Hippocampal formation (tissue), 2 donors: ENCODE measurements at regions not wholly inside any gene's neighbourhood (a gene's known extent, or its start where the extent isn't known, plus 50 kb on each side); places are given as distances from the start of the nearest gene placed in this dataset.

Experiments
- DNase-seq, 2 donors: peaks; one replicate each; lab custom pipeline; 2025; lab: John Stamatoyannopoulos, UW

DNA sequence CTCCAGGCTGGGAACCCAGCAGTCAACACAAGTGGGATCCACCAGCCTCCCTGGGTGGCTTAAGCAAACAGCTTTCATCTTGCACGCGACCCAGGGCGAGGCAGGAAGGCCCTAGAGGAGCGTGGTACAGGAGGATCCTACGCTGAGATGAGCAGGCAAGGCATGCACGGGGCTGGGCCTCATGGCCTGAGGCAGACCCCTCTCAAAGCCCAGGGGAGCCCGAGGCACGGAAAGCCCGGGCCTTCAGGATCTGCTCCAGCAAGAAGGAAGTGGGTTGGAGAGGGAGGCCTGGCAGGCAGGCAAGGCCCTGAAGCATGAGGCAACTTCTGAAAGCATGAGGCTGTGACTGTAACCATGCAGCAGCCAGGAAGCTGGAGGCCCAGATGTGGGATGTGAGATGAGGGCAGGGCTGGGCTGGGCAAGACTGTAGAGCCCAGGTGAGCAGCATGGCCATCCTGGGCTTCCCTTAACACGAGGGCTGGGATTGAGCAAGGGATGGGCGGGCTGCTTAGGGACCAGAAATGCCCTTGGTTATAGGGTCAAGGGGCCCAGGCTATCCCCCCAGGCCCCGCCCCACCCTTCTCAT is 338.7 kb downstream of the C16orf95 start:
- no peak for DNase-seq

DNA sequence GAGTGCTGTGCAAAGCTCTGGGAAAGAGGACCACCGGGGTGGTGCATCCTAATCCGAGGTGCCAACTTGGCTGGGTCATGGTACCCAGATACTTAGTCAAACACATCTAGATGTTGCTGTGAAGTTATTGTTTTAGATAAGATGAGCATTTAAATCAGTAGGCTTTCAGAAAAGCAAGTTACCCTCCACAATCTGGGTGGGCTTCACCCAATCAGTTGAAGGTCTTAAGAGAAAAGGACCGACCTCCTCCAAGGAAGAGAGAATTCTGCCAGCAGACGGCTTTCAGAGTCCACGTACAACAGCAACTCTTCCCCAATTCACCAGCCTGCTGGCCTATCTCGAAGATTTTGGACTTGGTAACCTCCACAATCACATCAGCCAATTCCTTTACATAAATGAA is 338.1 kb downstream of the C16orf95 start:
- no peak for DNase-seq

DNA sequence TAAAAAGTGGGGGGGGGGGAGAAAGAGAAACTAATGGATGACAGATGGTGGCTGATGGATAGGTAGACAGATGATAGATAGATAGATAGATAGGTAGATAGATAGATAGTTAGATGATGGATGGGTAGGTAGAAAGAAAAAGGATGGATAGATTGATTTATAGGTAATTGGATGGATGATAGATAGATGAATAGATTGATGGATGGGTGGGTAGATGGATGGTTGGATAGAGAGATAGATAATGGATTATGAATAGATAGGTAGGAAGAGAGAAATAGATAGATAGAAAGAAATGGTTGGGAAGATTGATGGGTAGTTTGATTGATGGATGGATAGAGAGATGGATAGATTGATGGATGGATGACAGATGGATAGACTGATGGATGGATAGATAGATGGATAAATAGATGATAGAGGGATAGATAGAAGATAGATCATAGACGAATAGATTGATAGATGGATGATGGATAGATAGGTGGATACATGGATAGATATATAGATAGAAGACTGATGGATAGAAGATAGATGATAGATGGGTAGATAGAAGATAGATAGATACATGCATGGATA is 337.1 kb downstream of the C16orf95 start:
- DNase-seq: no peak

DNA sequence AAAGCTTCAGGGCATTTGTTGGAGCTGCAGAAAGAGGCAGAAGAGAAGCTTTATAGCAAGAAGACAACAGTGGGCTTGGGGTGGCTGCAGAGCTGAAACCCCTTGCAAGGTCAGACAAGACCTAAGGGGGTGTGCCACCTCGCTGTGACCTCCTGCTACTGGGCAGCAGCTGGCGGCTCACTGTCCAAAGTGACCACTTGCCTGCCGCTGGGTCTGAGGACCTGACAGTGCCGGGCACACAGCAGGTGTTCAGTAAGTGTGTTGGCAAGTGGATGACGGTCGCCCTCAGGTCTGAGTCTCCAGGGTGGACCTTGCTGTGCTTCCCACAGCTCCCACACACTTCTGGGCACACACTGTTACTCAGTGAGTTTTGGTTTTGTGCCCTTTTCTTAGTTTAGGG is 336.5 kb downstream of the C16orf95 start:
- no peak for DNase-seq

DNA sequence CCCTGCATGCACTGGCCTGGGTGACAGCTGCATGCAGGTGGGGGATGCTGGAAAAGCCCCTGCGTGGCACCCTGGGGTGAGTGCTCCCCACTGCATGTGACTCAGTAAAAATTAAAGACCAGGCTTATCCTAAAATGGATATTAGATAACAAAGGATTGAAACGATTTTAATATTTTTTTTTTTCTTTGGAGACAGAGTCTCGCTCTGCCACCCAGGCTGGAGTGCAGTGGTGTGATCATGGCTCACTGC is 334.9 kb downstream of the C16orf95 start:
- no peak for DNase-seq

DNA sequence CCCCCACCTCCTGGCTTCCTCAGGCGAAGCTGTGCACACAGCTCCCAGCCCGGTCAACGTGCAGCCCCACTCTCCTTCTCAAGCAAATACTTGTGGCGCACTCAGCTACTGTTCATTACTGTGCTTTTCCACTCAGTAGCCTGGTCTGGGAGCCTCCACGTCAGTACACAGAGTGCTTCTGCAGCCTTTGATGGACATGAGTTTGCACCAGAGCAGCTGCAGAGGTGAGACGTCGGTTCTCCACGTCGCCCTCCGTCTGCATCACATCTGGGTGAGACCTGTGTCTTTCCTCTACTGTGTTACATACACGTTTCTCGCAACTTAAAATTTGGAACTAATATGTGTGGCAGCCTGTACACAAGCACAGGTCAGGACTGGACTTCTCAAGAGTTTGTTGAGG is 334.3 kb downstream of the C16orf95 start:
- DNase-seq: no peak

DNA sequence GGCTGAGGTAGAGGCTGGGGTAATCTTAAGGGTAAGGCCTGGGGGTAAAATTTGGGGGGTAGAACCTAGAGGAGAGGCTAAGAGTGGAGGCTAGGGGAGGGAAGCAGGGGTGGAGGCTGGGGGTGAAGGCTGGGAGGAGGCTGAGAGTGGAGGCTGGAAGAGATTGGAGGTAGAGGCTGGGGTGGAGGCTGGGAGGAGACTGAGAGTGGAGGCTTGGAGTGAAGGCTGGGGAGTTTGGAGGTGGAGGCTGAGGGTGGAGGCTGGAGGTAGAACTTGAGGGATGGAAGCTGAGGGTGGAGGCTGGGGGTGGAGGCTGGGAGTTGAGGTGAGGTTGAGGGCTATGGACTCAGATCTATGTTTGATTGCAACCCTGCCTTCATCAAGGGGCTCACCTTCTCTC is 333.6 kb downstream of the C16orf95 start:
- DNase-seq: no peak

DNA sequence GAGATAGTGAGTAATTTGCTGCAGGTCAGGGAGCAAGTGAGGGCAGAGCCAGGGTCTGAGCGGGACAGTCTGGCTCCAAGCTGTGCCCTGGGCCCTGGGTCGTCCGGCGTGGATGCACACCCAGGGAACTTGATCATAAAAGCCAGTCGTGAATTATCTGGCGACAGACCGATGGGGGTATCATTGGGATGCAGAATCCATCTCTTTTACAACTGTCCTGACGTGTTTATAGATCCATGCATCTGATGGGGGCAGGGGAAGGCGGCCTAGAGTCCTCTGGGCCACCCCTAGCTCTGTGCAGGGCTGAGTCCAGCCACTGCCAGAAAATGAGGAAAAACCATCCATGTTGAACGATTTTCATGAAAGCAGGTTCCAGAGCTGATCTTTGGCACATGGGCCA is 332.8 kb downstream of the C16orf95 start:
- no peak for DNase-seq

DNA sequence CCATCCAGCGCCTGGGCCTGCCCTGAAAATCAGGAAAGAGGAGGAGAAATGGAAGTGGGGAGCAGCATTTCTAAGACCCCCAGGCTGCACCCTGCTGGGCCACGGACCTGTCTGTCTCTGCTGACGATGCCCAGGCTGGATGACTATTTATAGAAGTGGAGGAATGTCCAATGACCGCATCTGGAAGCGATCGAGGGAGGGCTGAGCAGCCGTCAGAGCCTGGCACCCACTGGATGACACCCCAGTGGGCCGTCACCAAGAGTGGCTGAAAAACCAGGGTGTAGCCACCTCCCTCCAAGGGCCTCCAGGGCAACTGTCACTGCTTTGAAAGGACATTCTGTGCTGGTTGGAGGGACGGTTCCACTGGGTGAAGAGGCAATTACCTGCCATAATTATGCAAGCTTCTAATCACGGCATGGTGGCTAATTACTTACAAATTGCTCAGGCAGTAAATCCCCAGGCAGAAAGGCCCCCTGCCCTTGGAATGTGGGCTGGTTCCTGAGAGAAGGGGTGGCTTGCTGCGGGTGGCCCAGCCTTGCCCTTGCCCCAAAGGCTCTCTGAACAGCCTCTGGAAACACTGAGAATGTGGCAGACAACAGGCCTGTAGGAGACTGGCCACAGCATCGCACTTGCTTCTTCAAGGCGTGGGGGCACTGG is 332.1 kb downstream of the C16orf95 start:
- no peak for DNase-seq

DNA sequence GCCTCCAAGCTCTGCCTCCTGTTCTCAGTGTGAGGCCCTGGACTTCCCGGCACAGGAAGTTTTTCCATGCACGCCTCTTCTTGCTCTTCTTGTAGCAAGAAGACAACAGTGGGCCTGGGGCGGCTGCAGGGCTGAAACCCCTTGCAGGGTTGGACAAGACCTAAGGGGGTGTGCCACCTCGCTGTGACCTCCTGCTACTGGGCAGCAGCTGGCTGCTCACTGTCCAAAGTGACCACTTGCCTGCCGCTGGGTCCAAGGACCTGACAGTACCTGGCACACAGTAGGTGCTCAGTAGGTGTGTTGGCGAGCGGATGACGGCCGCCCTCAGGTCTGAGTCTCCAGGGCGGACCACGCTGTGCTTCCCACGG is 331.6 kb downstream of the C16orf95 start:
- DNase-seq: no peak

DNA sequence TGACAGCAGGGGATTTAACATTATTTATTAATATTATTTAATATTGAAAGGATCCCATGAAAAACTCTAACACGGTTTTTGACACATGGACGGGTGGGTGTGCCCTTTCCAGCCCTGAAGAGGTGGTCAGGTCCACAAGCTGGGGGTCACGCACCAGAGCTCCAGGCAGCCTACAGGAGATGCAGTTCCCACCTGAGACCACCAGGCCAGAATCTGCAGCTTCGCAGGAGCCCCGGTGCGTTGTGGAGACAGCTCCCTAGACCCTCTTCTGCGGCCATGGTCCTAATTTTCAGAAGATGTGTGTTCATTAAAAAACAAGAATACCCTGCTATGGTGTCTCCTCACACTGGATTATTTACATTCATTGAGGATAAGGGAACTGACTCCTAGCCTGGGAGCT is 331.1 kb downstream of the C16orf95 start:
- no peak for DNase-seq

DNA sequence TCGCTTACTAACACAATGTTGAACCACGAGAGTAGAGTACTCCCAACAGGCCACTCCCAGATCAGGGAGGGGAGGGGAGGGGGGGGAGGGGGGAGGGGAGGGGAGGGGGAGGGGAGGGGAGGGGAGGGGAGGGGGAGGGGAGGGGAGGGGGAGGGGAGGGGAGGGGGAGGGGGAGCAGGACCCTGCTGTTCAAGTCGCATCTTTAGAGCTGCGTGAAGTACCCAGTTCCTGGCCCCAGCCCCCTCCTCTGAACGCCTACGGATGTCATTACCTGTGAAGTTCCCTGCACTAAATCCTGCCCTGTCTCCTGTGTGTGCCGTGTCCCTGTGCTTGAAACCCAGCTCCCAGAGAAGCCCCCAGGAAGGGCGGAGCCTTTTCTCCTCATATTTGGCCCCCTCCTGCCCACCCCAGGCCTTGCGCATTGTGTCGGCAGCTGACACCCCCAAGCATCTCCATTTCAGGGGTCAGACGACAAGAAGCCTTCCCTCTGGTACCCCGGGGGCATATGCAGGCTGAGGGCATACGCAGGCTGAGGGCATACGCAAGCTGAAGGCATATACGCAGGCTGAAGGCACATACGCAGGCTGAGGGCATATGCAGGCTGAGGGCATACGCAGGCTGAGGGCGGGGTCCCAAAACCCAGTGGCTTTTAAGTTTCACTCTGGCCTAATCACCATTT is 330.2 kb downstream of the C16orf95 start:
- DNase-seq: no peak

DNA sequence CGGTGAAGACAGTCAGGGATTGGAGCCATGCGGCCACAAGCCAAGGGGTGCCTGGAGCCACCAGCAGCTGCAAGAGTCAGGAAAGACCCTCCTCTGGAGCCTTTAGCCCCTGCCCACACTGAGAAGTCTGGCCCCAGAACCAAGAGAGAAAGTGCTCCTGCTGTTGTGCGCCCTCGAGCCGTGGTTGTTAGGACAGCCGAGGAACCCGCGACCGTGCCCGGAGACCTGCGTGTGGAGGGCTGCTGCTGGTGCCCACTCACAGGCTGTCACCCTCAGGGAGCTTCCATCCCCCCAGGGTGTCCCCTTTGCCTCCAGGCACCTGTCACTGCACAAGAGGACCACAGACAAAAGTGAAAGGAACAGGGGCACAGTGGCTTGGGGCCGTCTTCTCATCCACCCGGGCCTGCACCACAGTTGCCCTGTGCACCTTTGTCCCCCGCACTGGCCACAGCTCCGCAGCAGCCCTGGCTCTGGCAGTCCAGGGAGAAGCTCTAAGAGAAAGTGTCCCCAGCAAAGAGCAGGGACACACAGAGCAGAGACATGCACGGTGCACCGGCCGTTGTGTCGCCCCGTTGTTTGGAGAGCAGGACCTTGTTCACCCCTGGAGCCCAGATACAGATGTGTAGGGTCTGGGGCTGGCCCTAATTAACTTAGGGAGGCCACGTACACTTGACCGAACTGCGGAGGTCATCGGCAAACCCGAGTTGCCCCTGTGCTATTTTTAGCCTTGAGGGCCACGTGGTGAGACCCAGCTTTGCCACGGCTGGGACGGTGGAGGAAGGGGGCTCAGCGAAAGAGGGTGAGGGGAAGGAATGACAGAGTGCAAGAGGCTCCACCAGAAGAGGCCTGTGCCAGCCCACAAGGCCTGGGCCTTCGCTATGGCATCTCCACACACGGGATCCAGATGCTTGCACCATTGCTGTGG is 329.2 kb downstream of the C16orf95 start:
- no peak for DNase-seq

DNA sequence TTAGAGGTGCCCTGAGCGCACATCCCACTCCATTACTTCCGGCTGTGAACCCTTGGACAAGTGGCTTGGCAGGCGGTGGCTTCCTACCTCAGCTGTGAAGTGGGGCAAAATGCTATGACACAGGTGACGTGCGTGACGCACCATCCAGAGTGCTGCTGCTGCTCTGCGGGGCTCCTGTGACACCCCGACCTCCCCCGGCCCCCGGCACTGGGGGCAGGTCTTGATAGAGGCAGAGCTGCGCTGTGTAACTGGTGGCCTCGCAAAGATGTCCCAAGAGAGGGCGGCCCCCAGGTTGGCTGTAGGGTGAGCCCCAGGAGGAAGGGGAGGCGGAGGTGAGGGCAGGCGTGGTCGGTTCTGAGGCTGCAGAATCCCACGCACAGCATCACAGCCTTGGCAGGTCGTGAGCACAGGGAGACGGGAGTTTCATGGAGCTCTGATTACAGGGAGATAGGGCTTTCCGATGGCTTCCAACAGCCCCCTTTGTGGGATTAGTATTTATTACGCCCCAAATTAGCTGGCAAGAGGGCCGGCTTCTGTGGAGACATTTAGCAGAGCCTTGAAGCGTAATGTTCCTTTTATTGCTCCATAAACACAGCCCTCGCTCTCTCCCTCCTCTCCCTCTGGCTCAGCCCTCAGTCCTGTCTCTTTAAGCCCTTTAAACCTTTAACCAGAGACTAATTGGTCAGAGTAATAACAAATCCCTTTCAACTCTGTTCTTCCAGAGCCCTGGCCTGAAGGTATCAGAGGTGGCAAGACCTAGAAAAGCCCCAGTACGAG is 328.1 kb downstream of the C16orf95 start:
- DNase-seq: no peak

DNA sequence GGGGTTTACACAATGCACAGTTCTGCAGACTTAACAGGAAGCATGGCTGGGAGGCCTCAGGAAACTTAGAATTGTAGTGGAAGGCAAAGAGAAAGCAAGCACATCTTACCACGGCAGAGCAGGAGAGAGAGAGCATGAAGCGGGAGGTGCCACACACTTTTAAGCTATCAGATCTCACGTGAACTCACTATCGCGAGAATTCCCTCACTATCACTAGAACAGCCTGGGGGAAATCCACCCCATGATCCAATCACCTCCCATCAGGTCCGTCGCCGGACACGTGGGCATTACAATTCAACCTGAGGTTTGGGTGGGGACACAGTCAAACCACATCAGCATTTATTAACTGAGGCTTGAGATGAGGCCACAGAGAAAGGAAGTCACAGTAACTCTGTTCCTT is 326.7 kb downstream of the C16orf95 start:
- DNase-seq: no peak

DNA sequence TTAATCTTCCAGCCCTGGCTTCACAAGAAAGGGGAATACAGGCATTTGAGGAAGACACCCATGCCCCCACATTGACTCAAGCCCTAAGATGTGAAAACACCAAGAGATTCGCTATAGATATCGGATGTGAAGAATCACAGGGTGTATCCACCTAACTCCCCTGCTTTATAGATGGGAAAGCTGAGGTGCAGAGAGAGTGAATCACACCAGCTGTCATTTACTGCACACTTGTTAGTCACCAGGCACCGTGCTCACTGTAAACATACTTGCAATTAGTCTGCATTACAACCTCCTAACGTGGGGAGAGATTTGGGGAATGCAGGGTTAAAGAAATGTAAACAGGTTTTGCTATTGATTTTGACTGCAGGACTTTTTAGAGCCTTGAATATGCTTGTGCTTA is 325.5 kb downstream of the C16orf95 start:
- no peak for DNase-seq

DNA sequence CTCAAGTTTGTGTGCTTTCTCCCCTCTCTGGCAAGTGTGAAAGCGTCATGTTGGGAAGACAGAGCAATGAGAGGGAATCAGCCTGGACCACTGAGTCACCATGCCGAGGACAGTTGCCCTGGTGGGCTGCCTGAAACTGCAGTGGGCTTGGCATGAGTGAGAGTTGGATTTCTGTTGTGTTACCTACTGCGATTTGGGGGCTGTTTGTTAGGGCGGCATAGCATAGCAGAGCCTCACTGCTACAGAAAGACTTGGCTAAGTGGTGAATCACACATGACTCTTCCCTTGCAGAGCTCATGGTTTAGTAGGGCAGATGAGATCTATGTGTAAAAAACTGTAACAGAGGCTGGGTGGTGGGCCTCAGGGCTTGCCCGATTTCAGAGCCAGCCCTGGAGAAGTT is 324.6 kb downstream of the C16orf95 start:
- no peak for DNase-seq

DNA sequence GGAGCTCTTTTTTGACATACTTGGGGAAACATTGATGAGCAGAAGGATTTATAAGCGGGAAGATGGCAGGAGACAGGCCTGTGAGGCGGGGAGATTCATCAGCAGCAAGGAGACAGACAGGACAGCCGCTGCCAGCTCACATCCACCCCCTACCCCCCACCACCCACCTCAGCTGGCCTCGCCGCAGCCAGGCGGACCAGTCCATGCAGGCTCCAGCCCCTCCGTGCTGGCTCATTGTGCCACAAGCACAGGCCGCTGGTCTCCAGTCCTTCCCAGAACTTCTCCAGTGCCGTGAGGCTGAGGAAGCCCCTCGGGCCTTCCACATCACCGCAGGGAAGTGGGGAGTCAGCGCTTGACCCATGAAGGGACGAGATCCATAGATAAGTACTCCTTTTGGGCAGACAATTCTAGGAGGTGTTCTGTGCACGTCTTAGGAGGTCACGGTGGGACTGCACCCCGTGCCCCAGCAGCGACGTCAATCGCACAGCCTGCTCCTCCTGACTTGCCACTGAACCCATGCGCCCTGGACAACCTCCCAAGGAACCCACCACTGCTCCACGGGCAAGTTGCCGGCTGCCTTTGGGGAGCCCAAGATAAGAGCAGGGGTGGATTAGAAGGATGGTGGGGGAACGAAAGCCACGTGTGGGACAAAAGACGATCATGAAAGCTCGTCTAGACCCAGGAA is 323.6 kb downstream of the C16orf95 start:
- DNase-seq: no peak

DNA sequence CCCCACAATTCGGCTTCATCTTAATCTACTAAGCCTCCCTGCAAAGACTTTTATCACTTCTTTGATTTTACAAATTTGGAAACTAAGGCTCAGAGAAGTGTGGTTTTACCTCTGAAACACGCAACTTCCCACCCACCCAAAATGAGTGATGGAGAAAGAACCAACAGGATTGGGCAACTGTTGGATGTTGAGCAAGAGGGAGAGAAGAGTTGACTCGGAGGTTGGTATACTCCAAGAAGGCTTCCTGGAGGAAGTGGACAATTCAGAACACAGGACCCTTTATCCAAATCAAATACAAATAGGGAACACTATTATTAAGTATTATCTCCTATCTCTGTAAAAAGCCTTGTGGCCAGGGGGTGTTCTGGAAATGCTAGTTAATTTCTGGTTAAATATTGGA is 323.0 kb downstream of the C16orf95 start:
- no peak for DNase-seq

DNA sequence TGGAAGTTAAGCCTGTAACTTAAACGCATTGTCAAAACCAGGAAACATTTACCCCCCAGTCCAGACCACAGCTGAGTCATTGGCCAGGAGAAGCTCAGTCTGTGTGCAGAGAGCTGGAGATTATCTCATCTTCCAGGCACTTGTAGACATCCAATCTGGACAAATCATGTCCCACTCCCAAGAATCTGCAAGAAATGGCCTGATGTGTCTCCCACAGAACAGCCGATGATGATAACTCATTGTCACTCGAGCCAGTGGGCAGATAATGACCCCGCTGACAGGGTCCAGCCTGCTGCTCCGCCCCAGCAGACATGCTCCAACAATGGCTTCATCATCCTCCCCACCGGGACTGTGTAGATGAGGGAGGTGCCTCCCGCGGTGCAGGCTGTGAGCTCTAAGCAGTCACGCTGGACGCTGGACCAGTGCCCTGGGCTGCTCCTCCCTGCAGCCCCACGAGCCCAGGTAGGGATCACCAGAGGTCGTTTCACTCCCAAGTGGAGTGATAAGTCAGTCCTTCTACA is 322.5 kb downstream of the C16orf95 start:
- DNase-seq: no peak

DNA sequence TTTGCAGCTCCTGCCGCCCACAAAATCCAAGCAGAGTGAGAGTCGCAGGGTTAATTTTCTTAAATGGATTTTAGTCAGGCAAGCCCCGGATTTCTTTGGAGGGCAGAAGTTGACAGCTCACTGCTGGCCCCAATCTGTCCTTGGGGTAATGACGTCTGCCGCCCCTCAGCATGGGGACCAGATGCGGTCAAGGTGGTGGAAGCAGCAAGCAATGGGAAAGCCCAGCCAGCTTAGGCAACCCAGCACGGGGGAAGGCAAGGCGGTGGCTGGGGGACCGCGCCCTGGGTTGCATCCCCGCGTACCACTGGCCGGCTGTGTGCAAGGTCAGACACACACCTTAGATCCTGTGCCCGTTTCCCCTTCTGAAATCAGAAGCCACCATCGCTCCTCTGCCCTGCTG is 321.7 kb downstream of the C16orf95 start:
- no peak for DNase-seq
